NCI-H2171 (cell line): ENCODE measurements at regions not wholly inside any gene's neighbourhood (a gene's known extent, or its start where the extent isn't known, plus 50 kb on each side); places are given as distances from the start of the nearest gene placed in this dataset.
A peak's percentile ranks its signal among the peaks of the same experiment; 100 is the strongest.
"Not testable (repeated sequence)": the region's sequence is repeated elsewhere in the genome, so short reads cannot be mapped to it uniquely, and the experiment has no call there.

Source experiments
- DNase-seq: peaks from one replicate; lab custom pipeline; 2025; lab: John Stamatoyannopoulos, UW

- no peak for DNase-seq
These were observed 349.4 kb upstream of the RUNX1 start for GRCh38 chr21:35398346-35398982.

GRCh38 chr21:35397781-35398180 lies 348.7 kb upstream of the RUNX1 start:
- DNase-seq: no peak

- no peak for DNase-seq
These were observed 347.6 kb upstream of the RUNX1 start for GRCh38 chr21:35396655-35397054.

GRCh38 chr21:35395728-35396127 lies 346.6 kb upstream of the RUNX1 start:
- DNase-seq: no peak

GRCh38 chr21:35394634-35395369 lies 345.7 kb upstream of the RUNX1 start:
- no peak for DNase-seq

GRCh38 chr21:35394049-35394448 lies 344.9 kb upstream of the RUNX1 start:
- DNase-seq: no peak

GRCh38 chr21:35390013-35390776 lies 341.1 kb upstream of the RUNX1 start:
- DNase-seq: peak; percentile 86

GRCh38 chr21:35386491-35387079 lies 337.5 kb upstream of the RUNX1 start:
- no peak for DNase-seq

GRCh38 chr21:35384375-35384774 lies 335.3 kb upstream of the RUNX1 start:
- DNase-seq: no peak

GRCh38 chr21:35382696-35383095 lies 333.6 kb upstream of the RUNX1 start:
- DNase-seq: no peak

- DNase-seq: no peak
These were observed 332.7 kb upstream of the RUNX1 start for GRCh38 chr21:35381743-35382310.

GRCh38 chr21:35380304-35380703 lies 331.2 kb upstream of the RUNX1 start:
- not testable (repeated sequence) for DNase-seq

- no peak for DNase-seq
These were observed 329.8 kb upstream of the RUNX1 start for GRCh38 chr21:35378881-35379280.

GRCh38 chr21:35377505-35378090 lies 328.5 kb upstream of the RUNX1 start:
- DNase-seq: no peak

- no peak for DNase-seq
These were observed 327.5 kb upstream of the RUNX1 start for GRCh38 chr21:35376406-35377135.

- no peak for DNase-seq
These were observed 326.0 kb upstream of the RUNX1 start for GRCh38 chr21:35375115-35375514.

GRCh38 chr21:35373998-35374397 lies 324.9 kb upstream of the RUNX1 start:
- no peak for DNase-seq

GRCh38 chr21:35372201-35372600 lies 323.1 kb upstream of the RUNX1 start:
- no peak for DNase-seq

GRCh38 chr21:35370671-35371070 lies 321.6 kb upstream of the RUNX1 start:
- DNase-seq: no peak

GRCh38 chr21:35370071-35370470 lies 321.0 kb upstream of the RUNX1 start:
- DNase-seq: no peak

GRCh38 chr21:35368326-35368725 lies 319.2 kb upstream of the RUNX1 start:
- no peak for DNase-seq
